Caco-2 (cell line): ENCODE measurements at regions not wholly inside any gene's neighbourhood (a gene's known extent, or its start where the extent isn't known, plus 50 kb on each side); places are given as distances from the start of the nearest gene placed in this dataset.

Source experiments
- BruUV-seq: library from RNA; stranded (reverse); fragments of 400-500 nt; replicated peaks from 2 replicates; lab custom pipeline; 2021; lab: Mats Ljungman, UMichigan
- CTCF ChIA-PET: fragments of 300-600 bp; sonication (Branson Sonifier 250); formaldehyde crosslinking; loops from one replicate; lab custom pipeline; 2022; ENCODE audit warnings: antibody characterized with exemption; lab: Charles Lee
- POLR2A ChIA-PET: fragments of 300-600 bp; sonication (Branson Sonifier 250); formaldehyde crosslinking; loops from one replicate; lab custom pipeline; 2022; ENCODE audit warnings: antibody characterized with exemption; lab: Charles Lee
- DNase-seq, 2 experiments: peaks; one replicate each; pipeline versions ENCODE4 v3.0.0 to v3.0.0-alpha.2; 2020 to 2022
- H3K27me3 ChIP-seq: replicated peaks from 2 replicates; pipeline ENCODE4 v1.6.0; 2011; ENCODE audit warnings: low read length; ENCODE audit not compliant: control insufficient read depth, insufficient read depth
- H3K36me3 ChIP-seq: 2 replicates; pipeline ENCODE4 v1.5.1; 2011; ENCODE audit warnings: low read length; ENCODE audit not compliant: control insufficient read depth, insufficient read depth
- H3K4me1 ChIP-seq: fragments of 250-450 bp; sonication (Bioruptor Pico); 2 replicates; pipeline ENCODE4 v1.5.1; 2020; ENCODE audit warnings: mild to moderate bottlenecking
- H3K4me3 ChIP-seq: 2 replicates; pipeline ENCODE4 v1.5.1; 2011; ENCODE audit warnings: low read depth, mild to moderate bottlenecking, control low read depth, low read length
- H3K9me3 ChIP-seq: fragments of 250-450 bp; sonication (Bioruptor Pico); 2 replicates; pipeline ENCODE4 v1.5.1; 2020; ENCODE audit warnings: mild to moderate bottlenecking, moderate library complexity
- H3K27ac Mint-ChIP-seq: one replicate; pipeline ENCODE4 v1.8.0; 2022; ENCODE audit warnings: mixed read lengths; ENCODE audit not compliant: unreplicated experiment
- H3K27me3 Mint-ChIP-seq: one replicate; pipeline ENCODE4 v1.8.0; 2022; ENCODE audit warnings: mixed read lengths; ENCODE audit not compliant: insufficient read depth, unreplicated experiment
- H3K36me3 Mint-ChIP-seq: one replicate; pipeline ENCODE4 v1.8.0; 2022; ENCODE audit warnings: mild to moderate bottlenecking, mixed read lengths; ENCODE audit not compliant: insufficient read depth, unreplicated experiment
- H3K4me1 Mint-ChIP-seq: one replicate; pipeline ENCODE4 v1.8.0; 2022; ENCODE audit warnings: low read depth, mixed read lengths; ENCODE audit not compliant: unreplicated experiment
- H3K4me3 Mint-ChIP-seq: one replicate; pipeline ENCODE4 v1.8.0; 2022; ENCODE audit warnings: mild to moderate bottlenecking, moderate library complexity, mixed read lengths; ENCODE audit not compliant: unreplicated experiment
- H3K9me3 Mint-ChIP-seq: one replicate; pipeline ENCODE4 v1.8.0; 2022; ENCODE audit warnings: mixed read lengths; ENCODE audit not compliant: unreplicated experiment
- intact Hi-C: fragments of 100-400 bp; cut with micrococcal nuclease; formaldehyde crosslinking; loops from one replicate; pipeline ENCODE4 v1.10.0; 2022; ENCODE audit not compliant: unreplicated experiment
- TF ChIP-seq, protein P1 (sequence below), 2 experiments: fragments of 200-600 bp in 1 of 2; IDR thresholded peaks; 1 replicate in 1 of 2; 2 replicates in 1 of 2; pipeline versions ENCODE4 v1.5.1 to v1.8.0; 2011 to 2022; ENCODE audit warnings: antibody characterized with exemption in 1 of 2, control low read depth in 1 of 2, inconsistent platforms in 1 of 2, low read depth in 1 of 2, low read length in 1 of 2, mild to moderate bottlenecking in 1 of 2, moderate library complexity in 1 of 2; ENCODE audit not compliant: insufficient read depth in 1 of 2, severe bottlenecking in 1 of 2, unreplicated experiment in 1 of 2

DNA sequence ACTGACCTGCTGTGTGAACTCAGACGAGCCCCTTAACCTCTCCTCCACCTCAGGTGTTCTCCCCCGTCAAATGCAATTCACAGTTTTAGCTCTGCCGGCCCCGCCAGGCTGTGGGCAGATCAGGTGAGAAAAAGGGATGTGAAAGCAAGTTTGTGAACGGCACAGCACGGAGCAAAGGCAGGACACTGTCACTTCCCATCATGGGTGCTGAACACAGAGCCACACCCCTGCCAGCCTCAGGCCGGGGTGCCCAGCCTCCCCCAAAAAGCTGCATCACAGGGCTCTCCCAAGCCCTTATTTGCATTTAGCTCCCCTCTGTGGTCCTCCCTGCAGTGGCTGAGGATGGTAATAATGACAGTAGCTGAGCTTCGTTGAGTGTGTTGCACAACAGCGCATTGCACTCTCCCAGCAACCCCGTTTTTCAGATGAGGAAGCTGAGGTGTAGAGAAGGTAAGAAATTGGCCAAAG lies 88.8 kb upstream of the TNRC6C start:
- H3K36me3 ChIP-seq, result no peaks in the 10 kb centered on the region
- TF ChIP-seq, protein P1, sequence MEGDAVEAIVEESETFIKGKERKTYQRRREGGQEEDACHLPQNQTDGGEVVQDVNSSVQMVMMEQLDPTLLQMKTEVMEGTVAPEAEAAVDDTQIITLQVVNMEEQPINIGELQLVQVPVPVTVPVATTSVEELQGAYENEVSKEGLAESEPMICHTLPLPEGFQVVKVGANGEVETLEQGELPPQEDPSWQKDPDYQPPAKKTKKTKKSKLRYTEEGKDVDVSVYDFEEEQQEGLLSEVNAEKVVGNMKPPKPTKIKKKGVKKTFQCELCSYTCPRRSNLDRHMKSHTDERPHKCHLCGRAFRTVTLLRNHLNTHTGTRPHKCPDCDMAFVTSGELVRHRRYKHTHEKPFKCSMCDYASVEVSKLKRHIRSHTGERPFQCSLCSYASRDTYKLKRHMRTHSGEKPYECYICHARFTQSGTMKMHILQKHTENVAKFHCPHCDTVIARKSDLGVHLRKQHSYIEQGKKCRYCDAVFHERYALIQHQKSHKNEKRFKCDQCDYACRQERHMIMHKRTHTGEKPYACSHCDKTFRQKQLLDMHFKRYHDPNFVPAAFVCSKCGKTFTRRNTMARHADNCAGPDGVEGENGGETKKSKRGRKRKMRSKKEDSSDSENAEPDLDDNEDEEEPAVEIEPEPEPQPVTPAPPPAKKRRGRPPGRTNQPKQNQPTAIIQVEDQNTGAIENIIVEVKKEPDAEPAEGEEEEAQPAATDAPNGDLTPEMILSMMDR (IDR thresholded peaks at IDR 0.05; ENCODE audit: insufficient read depth in 1 of 2, low read depth in 1 of 2, low read length in 1 of 2, severe bottlenecking in 1 of 2, unreplicated experiment in 1 of 2), result no peak
- H3K27me3 ChIP-seq, result no peaks in the 10 kb centered on the region
- BruUV-seq, result no TSS peak
- no peaks in the 10 kb centered on the region for H3K4me1 ChIP-seq
- no peak for DNase-seq
- H3K9me3 Mint-ChIP-seq, result peaks cover 5% of the 10 kb centered on the region
- peaks cover 10% of the 10 kb centered on the region for H3K27me3 Mint-ChIP-seq
- no peaks in the 10 kb centered on the region for H3K36me3 Mint-ChIP-seq
- no peak overlapping the region for H3K4me3 ChIP-seq
- H3K4me3 Mint-ChIP-seq, result no peak overlapping the region
- no peaks in the 10 kb centered on the region for H3K4me1 Mint-ChIP-seq
- H3K9me3 ChIP-seq, result no peaks in the 10 kb centered on the region
- H3K27ac Mint-ChIP-seq, result no peak overlapping the region
- ChIA-PET POLR2A (interaction anchor here (1.0 kb wide), 1 partner anchor 89 kb away, joined by 7 read pairs; the partner anchor contains the start of gene TNRC6C), CTCF (no interaction called here)
- intact Hi-C loops, result no loop called here

DNA sequence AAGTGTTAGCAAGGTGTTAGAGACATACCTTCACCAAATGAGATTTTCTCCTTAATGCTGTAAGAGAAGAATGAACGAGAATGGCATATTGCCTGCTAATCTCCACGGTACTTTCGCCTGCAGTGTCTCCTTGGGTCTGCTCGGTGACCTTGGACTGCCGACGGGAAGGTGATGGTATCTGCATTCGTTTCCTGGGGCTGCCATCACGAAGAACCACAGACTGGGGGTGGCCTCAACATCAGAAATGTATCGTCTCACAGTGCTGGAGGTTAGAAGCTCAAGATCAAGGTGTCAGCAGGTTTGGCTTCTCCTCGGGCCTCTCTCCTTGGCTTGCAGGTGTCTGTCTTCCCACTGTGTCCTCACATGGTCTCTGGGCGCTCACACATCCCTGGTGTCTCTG lies 86.3 kb upstream of the TNRC6C start:
- no peak for DNase-seq
- H3K4me3 ChIP-seq, result no peak overlapping the region
- POLR2A ChIA-PET, result no interaction called here
- no peak overlapping the region for H3K27ac Mint-ChIP-seq
- peaks cover 24% of the 10 kb centered on the region for H3K9me3 Mint-ChIP-seq
- BruUV-seq, result no TSS peak
- H3K9me3 ChIP-seq, result peaks cover 15% of the 10 kb centered on the region
- intact Hi-C loops, result no loop called here
- no peaks in the 10 kb centered on the region for H3K4me1 Mint-ChIP-seq
- CTCF ChIA-PET, result no interaction called here
- peaks cover 8% of the 10 kb centered on the region for H3K36me3 Mint-ChIP-seq
- no peaks in the 10 kb centered on the region for H3K4me1 ChIP-seq
- H3K36me3 ChIP-seq, result no peaks in the 10 kb centered on the region
- H3K27me3 ChIP-seq, result no peaks in the 10 kb centered on the region
- no peak overlapping the region for H3K4me3 Mint-ChIP-seq
- TF ChIP-seq, protein P1 (IDR thresholded peaks at IDR 0.05; ENCODE audit: insufficient read depth in 1 of 2, low read depth in 1 of 2, low read length in 1 of 2, severe bottlenecking in 1 of 2, unreplicated experiment in 1 of 2), result no peak
- H3K27me3 Mint-ChIP-seq, result peaks cover 11% of the 10 kb centered on the region

DNA sequence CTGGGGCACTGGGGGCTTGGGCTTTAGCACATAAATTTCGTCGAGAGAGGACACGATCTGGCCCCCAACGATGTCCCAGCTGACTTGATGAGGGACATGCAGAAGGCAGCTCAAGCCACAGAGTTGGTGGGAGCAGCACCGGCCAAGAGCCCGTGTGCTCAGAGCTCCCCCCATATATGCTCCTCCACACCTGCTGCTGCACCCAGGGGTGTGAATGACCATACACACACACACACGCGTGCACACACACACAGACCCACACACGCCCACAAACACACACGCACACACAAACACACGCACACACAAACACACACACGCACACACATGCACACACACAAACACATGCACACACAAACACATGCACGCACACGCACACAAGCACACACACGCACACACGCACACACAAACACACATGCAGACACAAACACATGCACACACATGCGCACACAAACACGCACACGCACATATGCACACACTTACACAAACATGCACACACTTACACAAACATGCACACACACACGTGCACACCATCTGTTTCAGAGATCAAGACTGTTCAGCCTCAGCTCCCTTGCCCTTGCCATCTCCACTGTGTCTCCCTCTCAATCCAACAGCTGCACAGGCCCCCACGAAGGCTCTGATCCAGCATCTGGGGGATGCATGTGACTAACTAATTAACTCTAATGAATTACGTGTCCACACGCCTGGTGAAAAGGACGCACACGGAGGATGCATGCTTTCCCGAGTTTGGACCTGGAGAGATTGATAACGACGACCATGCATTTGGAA lies 85.6 kb upstream of the TNRC6C start:
- Histone ChIP-seq H3K36me3 (no peaks in the 10 kb centered on the region), H3K4me1 (no peaks in the 10 kb centered on the region), H3K4me3 (no peak overlapping the region), H3K27me3 (peaks cover 2% of the 10 kb centered on the region; the same call in 1 of the 2 replicates), H3K9me3 (peaks cover 15% of the 10 kb centered on the region)
- Mint-ChIP-seq H3K27me3 (peaks cover 11% of the 10 kb centered on the region), H3K36me3 (peaks cover 8% of the 10 kb centered on the region), H3K27ac (no peak overlapping the region), H3K4me1 (no peaks in the 10 kb centered on the region), H3K9me3 (peaks cover 24% of the 10 kb centered on the region), H3K4me3 (no peak overlapping the region)
- TF ChIP-seq, protein P1 (IDR thresholded peaks at IDR 0.05; ENCODE audit: insufficient read depth in 1 of 2, low read depth in 1 of 2, low read length in 1 of 2, severe bottlenecking in 1 of 2, unreplicated experiment in 1 of 2), result no peak
- DNase-seq, result no peak
- POLR2A ChIA-PET, result no interaction called here
- CTCF ChIA-PET, result no interaction called here
- intact Hi-C loops, result no loop called here
- no TSS peak for BruUV-seq
